GM18502 (cell line): ENCODE measurements at regions not wholly inside any gene's neighbourhood (a gene's known extent, or its start where the extent isn't known, plus 50 kb on each side); places are given as distances from the start of the nearest gene placed in this dataset.
"Not testable (repeated sequence)": the region's sequence is repeated elsewhere in the genome, so short reads cannot be mapped to it uniquely, and the experiment has no call there.

Source experiments
- ATAC-seq: cut with Tn5 transposase; IDR thresholded peaks from one replicate; pipeline ENCODE4 v1.9.1; 2021; ENCODE audit warnings: mild to moderate bottlenecking; ENCODE audit not compliant: unreplicated experiment, poor library complexity

- ATAC-seq, result no peak
Observed at GRCh38 chr12:9319044-9319841, 111.0 kb upstream of the PZP start.

- not testable (repeated sequence) for ATAC-seq
Observed at GRCh38 chr12:9313479-9313878, 105.3 kb upstream of the PZP start.

GRCh38 chr12:9312406-9313392 is 104.5 kb upstream of the PZP start:
- not testable (repeated sequence) for ATAC-seq

- not testable (repeated sequence) for ATAC-seq
Observed at GRCh38 chr12:9311454-9311853, 103.3 kb upstream of the PZP start.

GRCh38 chr12:9310645-9311044 is 102.5 kb upstream of the PZP start:
- ATAC-seq, result not testable (repeated sequence)

GRCh38 chr12:9309749-9310148 is 101.6 kb upstream of the PZP start:
- ATAC-seq, result not testable (repeated sequence)

GRCh38 chr12:9308745-9309144 is 100.5 kb upstream of the PZP start:
- not testable (repeated sequence) for ATAC-seq

- ATAC-seq, result not testable (repeated sequence)
Observed at GRCh38 chr12:9308163-9308562, 100.0 kb upstream of the PZP start.

- not testable (repeated sequence) for ATAC-seq
Observed at GRCh38 chr12:9307255-9307654, 99.1 kb upstream of the PZP start.

- not testable (repeated sequence) for ATAC-seq
Observed at GRCh38 chr12:9306004-9306403, 97.8 kb upstream of the PZP start.

GRCh38 chr12:9304540-9304939 is 96.3 kb upstream of the PZP start:
- not testable (repeated sequence) for ATAC-seq

GRCh38 chr12:9295872-9296271 is 87.7 kb upstream of the PZP start:
- ATAC-seq, result not testable (repeated sequence)

- ATAC-seq, result not testable (repeated sequence)
Observed at GRCh38 chr12:9294072-9294620, 86.0 kb upstream of the PZP start.

GRCh38 chr12:9293391-9293790 is 85.2 kb upstream of the PZP start:
- not testable (repeated sequence) for ATAC-seq

- ATAC-seq, result not testable (repeated sequence)
Observed at GRCh38 chr12:9289984-9290383, 81.8 kb upstream of the PZP start.

- peak; percentile 25 for ATAC-seq
Observed at GRCh38 chr12:9284724-9285123, 76.5 kb upstream of the PZP start.

GRCh38 chr12:9284197-9284596 is 76.0 kb upstream of the PZP start:
- ATAC-seq, result peak; percentile 48

- ATAC-seq, result peak; percentile 86
Observed at GRCh38 chr12:9283346-9284095, 75.3 kb upstream of the PZP start.

GRCh38 chr12:9276990-9277389 is 68.8 kb upstream of the PZP start:
- ATAC-seq, result no peak

GRCh38 chr12:9273276-9273675 is 65.1 kb upstream of the PZP start:
- ATAC-seq, result no peak
